GM18507 (cell line): ENCODE measurements at regions not wholly inside any gene's neighbourhood (a gene's known extent, or its start where the extent isn't known, plus 50 kb on each side); places are given as distances from the start of the nearest gene placed in this dataset.
"Not testable (repeated sequence)": the region's sequence is repeated elsewhere in the genome, so short reads cannot be mapped to it uniquely, and the experiment has no call there.

Source experiments
- DNase-seq: peaks from one replicate; pipeline ENCODE4 v3.0.0; 2011; ENCODE audit warnings: low read depth; ENCODE audit not compliant: insufficient read length; ENCODE audit errors: extremely low spot score
- FAIRE-seq: peaks from 2 replicates; lab custom pipeline; 2011; peaks lifted over from hg19 to GRCh38; lab: Jason Lieb, UNC

GRCh38 chrX:26470941-26471340 is 255.0 kb downstream of the MAGEB5 start:
- DNase-seq, result no peak
- no peak for FAIRE-seq

- DNase-seq (no peak), FAIRE-seq (no peak)
Measured at GRCh38 chrX:26466387-26466786, 250.4 kb downstream of the MAGEB5 start.

GRCh38 chrX:26445288-26445687 is 229.3 kb downstream of the MAGEB5 start:
- FAIRE-seq (no peak), DNase-seq (no peak)

- FAIRE-seq, result not testable (repeated sequence)
Measured at GRCh38 chrX:26444417-26444816, 228.4 kb downstream of the MAGEB5 start.

GRCh38 chrX:26442340-26442739 is 226.4 kb downstream of the MAGEB5 start:
- no peak for DNase-seq
- FAIRE-seq, result no peak

More at GRCh38 chrX:26444417-26444816, 228.4 kb downstream of the MAGEB5 start:
- DNase-seq, result not testable (repeated sequence)

- FAIRE-seq, result no peak
- no peak for DNase-seq
Measured at GRCh38 chrX:26414534-26414933, 198.6 kb downstream of the MAGEB5 start.

GRCh38 chrX:26411045-26411444 is 195.1 kb downstream of the MAGEB5 start:
- no peak for FAIRE-seq
- DNase-seq, result no peak

GRCh38 chrX:26409636-26410035 is 193.7 kb downstream of the MAGEB5 start:
- no peak for FAIRE-seq
- DNase-seq, result no peak

GRCh38 chrX:26387906-26388305 is 171.9 kb downstream of the MAGEB5 start:
- FAIRE-seq (no peak), DNase-seq (no peak)

- FAIRE-seq, result no peak
Measured at GRCh38 chrX:26376037-26376708, 160.2 kb downstream of the MAGEB5 start.

GRCh38 chrX:26375346-26375745 is 159.4 kb downstream of the MAGEB5 start:
- DNase-seq (no peak), FAIRE-seq (no peak)

More at GRCh38 chrX:26376037-26376708, 160.2 kb downstream of the MAGEB5 start:
- DNase-seq, result no peak

GRCh38 chrX:26373829-26374228 is 157.9 kb downstream of the MAGEB5 start:
- FAIRE-seq, result no peak
- no peak for DNase-seq

- FAIRE-seq (no peak), DNase-seq (no peak)
Measured at GRCh38 chrX:26352891-26353430, 137.0 kb downstream of the MAGEB5 start.

- no peak for FAIRE-seq
- no peak for DNase-seq
Measured at GRCh38 chrX:26347171-26347570, 131.2 kb downstream of the MAGEB5 start.

- FAIRE-seq, result no peak
- no peak for DNase-seq
Measured at GRCh38 chrX:26334232-26334631, 118.3 kb downstream of the MAGEB5 start.

- FAIRE-seq (no peak), DNase-seq (no peak)
Measured at GRCh38 chrX:26328608-26329319, 112.8 kb downstream of the MAGEB5 start.

- FAIRE-seq (no peak), DNase-seq (no peak)
Measured at GRCh38 chrX:26309262-26309661, 93.3 kb downstream of the MAGEB5 start.

- no peak for FAIRE-seq
Measured at GRCh38 chrX:26295425-26295824, 79.5 kb downstream of the MAGEB5 start.

GRCh38 chrX:26286836-26287235 is 70.9 kb downstream of the MAGEB5 start:
- DNase-seq (no peak), FAIRE-seq (no peak)

More at GRCh38 chrX:26295425-26295824, 79.5 kb downstream of the MAGEB5 start:
- DNase-seq, result no peak
